ENCODE measurements at regions not wholly inside any gene's neighbourhood (a gene's known extent, or its start where the extent isn't known, plus 50 kb on each side); places are given as distances from the start of the nearest gene placed in this dataset.
"Not testable (repeated sequence)": the region's sequence is repeated elsewhere in the genome, so short reads cannot be mapped to it uniquely, and the experiment has no call there.

DNA sequence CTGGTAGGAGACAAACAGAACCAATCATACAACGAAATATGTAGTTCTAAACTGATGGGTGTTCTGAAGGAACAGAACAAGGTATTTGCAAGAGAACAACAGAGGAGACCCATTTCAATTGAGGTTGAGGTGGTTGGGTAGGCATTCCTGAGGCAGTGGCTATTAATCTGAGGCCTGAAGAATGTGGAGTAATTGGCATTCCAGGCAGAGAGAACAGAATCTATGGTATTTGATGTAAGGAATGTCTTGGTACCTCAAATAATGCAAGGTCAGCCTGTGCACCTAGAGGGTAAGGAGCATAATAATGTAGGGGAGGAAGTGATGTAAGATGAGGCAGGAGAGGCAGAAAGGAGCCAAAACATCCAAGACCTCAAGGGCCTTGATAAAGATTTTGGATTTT, 109.5 kb upstream of the TEX13C start:
- H3K27me3 Mint-ChIP-seq (ENCODE audit: low read depth, poor library complexity): no peaks in the 10 kb centered on the region
- H3K36me3 Mint-ChIP-seq (ENCODE audit: low read depth): no peaks in the 10 kb centered on the region
- H3K4me3 Mint-ChIP-seq: no peak overlapping the region
- DNase-seq: no peak
- H3K4me1 Mint-ChIP-seq: peaks cover 25% of the 10 kb centered on the region
- TF ChIP-seq CTCF (IDR thresholded peaks at IDR 0.05): no peak
- peaks cover 14% of the 10 kb centered on the region for H3K9me3 Mint-ChIP-seq
- H3K27ac Mint-ChIP-seq: no peak overlapping the region

DNA sequence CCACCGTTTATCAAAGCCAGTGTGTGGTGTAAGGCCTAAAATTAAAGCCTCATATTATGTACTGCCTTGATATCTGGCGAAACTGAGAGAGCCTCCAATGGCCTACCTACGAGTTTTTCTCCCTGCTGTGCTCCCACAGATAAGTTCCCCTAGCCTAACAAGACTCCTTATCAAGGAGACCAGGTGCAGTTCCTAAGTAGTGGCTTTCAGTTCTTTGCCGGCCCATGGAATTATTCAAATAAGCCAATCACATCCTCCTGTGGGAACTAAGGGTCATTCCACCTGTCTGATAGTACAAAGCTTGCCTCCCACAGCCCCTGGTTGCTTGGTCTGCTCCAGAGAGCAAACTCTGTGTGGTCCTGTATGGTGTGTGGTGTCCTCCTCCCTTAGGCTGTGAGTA, 99.8 kb upstream of the TEX13C start:
- H3K4me1 Mint-ChIP-seq: peaks cover 8% of the 10 kb centered on the region
- TF ChIP-seq CTCF (IDR thresholded peaks at IDR 0.05): no peak
- no peak overlapping the region for H3K4me3 Mint-ChIP-seq
- H3K36me3 Mint-ChIP-seq (ENCODE audit: low read depth): no peaks in the 10 kb centered on the region
- no peak for DNase-seq
- H3K27ac Mint-ChIP-seq: no peak overlapping the region
- no peaks in the 10 kb centered on the region for H3K27me3 Mint-ChIP-seq (ENCODE audit: low read depth, poor library complexity)
- peaks cover under 1% of the 10 kb centered on the region for H3K9me3 Mint-ChIP-seq

GRCh38 chrX:125236955-125237354, 82.7 kb upstream of the TEX13C start:
- no peak overlapping the region for H3K27ac Mint-ChIP-seq
- TF ChIP-seq CTCF (IDR thresholded peaks at IDR 0.05): no peak
- no peaks in the 10 kb centered on the region for H3K9me3 Mint-ChIP-seq
- H3K4me1 Mint-ChIP-seq: no peaks in the 10 kb centered on the region
- no peak for DNase-seq
- H3K27me3 Mint-ChIP-seq (ENCODE audit: low read depth, poor library complexity): no peaks in the 10 kb centered on the region
- no peak overlapping the region for H3K4me3 Mint-ChIP-seq
- no peaks in the 10 kb centered on the region for H3K36me3 Mint-ChIP-seq (ENCODE audit: low read depth)

- Mint-ChIP-seq H3K9me3 (no peaks in the 10 kb centered on the region), H3K27me3 (ENCODE audit: low read depth, poor library complexity) (no peaks in the 10 kb centered on the region), H3K4me1 (no peaks in the 10 kb centered on the region), H3K27ac (no peak overlapping the region), H3K36me3 (ENCODE audit: low read depth) (no peaks in the 10 kb centered on the region), H3K4me3 (no peak overlapping the region)
- TF ChIP-seq CTCF (IDR thresholded peaks at IDR 0.05): no peak
- no peak for DNase-seq
These were observed 70.7 kb upstream of the TEX13C start for GRCh38 chrX:125248931-125249330.

DNA sequence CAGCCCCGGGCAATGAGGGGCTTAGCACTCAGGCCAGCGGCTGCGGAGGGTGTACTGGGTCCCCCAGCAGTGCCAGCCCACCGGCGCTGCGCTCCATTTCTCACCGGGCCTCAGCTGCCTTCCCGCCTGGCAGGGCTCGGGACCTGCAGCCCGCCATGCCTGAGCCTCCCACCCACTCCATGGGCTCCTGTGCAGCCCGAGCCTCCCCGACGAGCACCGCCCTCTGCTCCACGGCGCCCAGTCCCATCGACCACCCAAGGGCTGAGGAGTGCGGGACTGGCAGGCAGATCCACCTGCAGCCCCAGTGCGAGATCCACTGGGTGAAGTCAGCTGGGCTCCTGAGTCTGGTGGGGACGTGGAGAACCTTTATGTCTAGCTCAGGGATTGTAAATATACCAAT, 63.9 kb upstream of the TEX13C start:
- DNase-seq: not testable (repeated sequence)

DNA sequence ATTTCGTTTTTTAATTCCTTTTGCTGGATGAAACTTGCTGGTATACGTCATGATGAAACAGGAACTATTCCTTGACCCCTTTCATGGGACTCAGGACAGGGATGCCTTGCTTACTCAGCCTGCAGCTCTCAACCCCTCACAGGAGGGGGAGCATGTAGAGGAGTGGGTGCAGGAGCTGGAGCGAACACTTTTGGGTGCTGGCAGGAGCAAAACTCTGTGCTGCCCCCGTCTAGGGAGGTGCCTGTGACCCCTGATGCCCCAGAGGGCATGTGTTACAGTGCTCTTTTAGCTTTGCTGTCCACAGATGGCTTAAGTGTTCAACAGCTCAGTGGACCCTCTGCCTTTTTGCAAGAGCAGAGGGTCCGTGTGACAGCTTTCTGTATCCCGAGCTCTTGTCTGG, 56.8 kb upstream of the TEX13C start:
- Mint-ChIP-seq H3K4me3 (no peak overlapping the region), H3K36me3 (ENCODE audit: low read depth) (peaks cover 5% of the 10 kb centered on the region), H3K27ac (no peak overlapping the region), H3K27me3 (ENCODE audit: low read depth, poor library complexity) (peaks cover 7% of the 10 kb centered on the region), H3K9me3 (peaks cover 32% of the 10 kb centered on the region), H3K4me1 (no peaks in the 10 kb centered on the region)
- no peak for TF ChIP-seq CTCF (IDR thresholded peaks at IDR 0.05)
- DNase-seq: no peak

More for the DNA sequence above, 63.9 kb upstream of the TEX13C start:
- H3K27me3 Mint-ChIP-seq (ENCODE audit: low read depth, poor library complexity); H3K36me3 Mint-ChIP-seq (ENCODE audit: low read depth); H3K9me3 Mint-ChIP-seq; H3K27ac Mint-ChIP-seq; H3K4me3 Mint-ChIP-seq; H3K4me1 Mint-ChIP-seq: not testable (repeated sequence)
